ENCODE measurements at regions not wholly inside any gene's neighbourhood (a gene's known extent, or its start where the extent isn't known, plus 50 kb on each side); places are given as distances from the start of the nearest gene placed in this dataset.

GRCh38 chr5:20555034-20555433, 567.0 kb upstream of the CDH18 start:
- no peak for DNase-seq (ENCODE audit: low spot score)

- no peak for DNase-seq (ENCODE audit: low spot score)
These were observed 566.0 kb upstream of the CDH18 start for GRCh38 chr5:20554001-20554400.

GRCh38 chr5:20537911-20538703, 550.1 kb upstream of the CDH18 start:
- no peak for DNase-seq (ENCODE audit: low spot score)

- no peak for DNase-seq (ENCODE audit: low spot score)
These were observed 548.8 kb upstream of the CDH18 start for GRCh38 chr5:20536813-20537212.

- no peak for DNase-seq (ENCODE audit: low spot score)
These were observed 548.3 kb upstream of the CDH18 start for GRCh38 chr5:20536341-20536740.

GRCh38 chr5:20528471-20528870, 540.5 kb upstream of the CDH18 start:
- DNase-seq (ENCODE audit: low spot score): no peak

GRCh38 chr5:20524991-20525529, 537.1 kb upstream of the CDH18 start:
- DNase-seq (ENCODE audit: low spot score): no peak

GRCh38 chr5:20522905-20523482, 535.0 kb upstream of the CDH18 start:
- DNase-seq (ENCODE audit: low spot score): no peak

- DNase-seq (ENCODE audit: low spot score): no peak
These were observed 527.6 kb upstream of the CDH18 start for GRCh38 chr5:20515606-20516005.

GRCh38 chr5:20514145-20514544, 526.1 kb upstream of the CDH18 start:
- DNase-seq (ENCODE audit: low spot score): no peak

GRCh38 chr5:20500546-20500945, 512.5 kb upstream of the CDH18 start:
- no peak for DNase-seq (ENCODE audit: low spot score)

GRCh38 chr5:20498926-20499325, 510.9 kb upstream of the CDH18 start:
- no peak for DNase-seq (ENCODE audit: low spot score)

GRCh38 chr5:20498102-20498501, 510.1 kb upstream of the CDH18 start:
- no peak for DNase-seq (ENCODE audit: low spot score)

- DNase-seq (ENCODE audit: low spot score): no peak
These were observed 509.4 kb upstream of the CDH18 start for GRCh38 chr5:20497356-20497755.

GRCh38 chr5:20494706-20495105, 506.7 kb upstream of the CDH18 start:
- DNase-seq (ENCODE audit: low spot score): no peak

GRCh38 chr5:20486826-20487225, 498.8 kb upstream of the CDH18 start:
- no peak for DNase-seq (ENCODE audit: low spot score)

GRCh38 chr5:20476016-20476415, 488.0 kb upstream of the CDH18 start:
- no peak for DNase-seq (ENCODE audit: low spot score)

GRCh38 chr5:20470997-20471396, 483.0 kb upstream of the CDH18 start:
- DNase-seq (ENCODE audit: low spot score): no peak

GRCh38 chr5:20469792-20470191, 481.8 kb upstream of the CDH18 start:
- no peak for DNase-seq (ENCODE audit: low spot score)

GRCh38 chr5:20469390-20469789, 481.4 kb upstream of the CDH18 start:
- no peak for DNase-seq (ENCODE audit: low spot score)

GRCh38 chr5:20466512-20466911, 478.5 kb upstream of the CDH18 start:
- DNase-seq (ENCODE audit: low spot score): no peak

- DNase-seq (ENCODE audit: low spot score): no peak
These were observed 475.2 kb upstream of the CDH18 start for GRCh38 chr5:20463206-20463605.

- no peak for DNase-seq (ENCODE audit: low spot score)
These were observed 458.1 kb upstream of the CDH18 start for GRCh38 chr5:20446121-20446520.

Data from HuH-7 (cell line).